Stomach (tissue), 8 donors: ENCODE measurements at regions not wholly inside any gene's neighbourhood (a gene's known extent, or its start where the extent isn't known, plus 50 kb on each side); places are given as distances from the start of the nearest gene placed in this dataset.

Experiments used
- DNase-seq, 2 donors: peaks; one replicate each; pipeline versions ENCODE4 v3.0.0 to v3.0.0-alpha.2; 2013 to 2019
- H3K27ac ChIP-seq, 5 donors: fragments of 200-600 bp in 4 of 5; sonication (generic) in 4 of 5; one replicate each; pipeline ENCODE4 v1.5.1; 2013 to 2019; ENCODE audit warnings: mild to moderate bottlenecking in 1 of 5, moderate library complexity in 1 of 5
- H3K27me3 ChIP-seq, 3 donors: fragments of 200-600 bp; sonication (generic); one replicate each; pipeline ENCODE4 v1.5.1; 2017 to 2019; ENCODE audit warnings: mixed run types in 1 of 3
- H3K36me3 ChIP-seq, 4 donors: fragments of 200-600 bp; sonication (generic); 1 replicate in 3 of 4; 2 replicates in 1 of 4; pipeline ENCODE4 v1.5.1; 2016 to 2019
- H3K4me1 ChIP-seq, 4 donors: fragments of 200-600 bp; sonication (generic); one replicate each; pipeline ENCODE4 v1.5.1; 2016 to 2019
- H3K4me3 ChIP-seq, 4 donors: fragments of 200-600 bp; sonication (generic) in 3 of 4; one replicate each; pipeline ENCODE4 v1.5.1; 2016 to 2019; ENCODE audit warnings: mild to moderate bottlenecking in 1 of 4
- H3K9me3 ChIP-seq, 4 donors: fragments of 200-600 bp; sonication (generic); one replicate each; pipeline ENCODE4 v1.5.1; 2016 to 2019
- EP300 ChIP-seq: sonication (generic); formaldehyde crosslinking; IDR thresholded peaks from one replicate; pipeline ENCODE4 v1.6.1; 2017; ENCODE audit warnings: antibody characterized with exemption
- POLR2A ChIP-seq, 4 donors: fragments of 450-650 bp; IDR thresholded peaks; one replicate each; pipeline ENCODE4 v1.6.1; 2016; ENCODE audit warnings: antibody characterized with exemption in 4 of 4, control low read depth in 2 of 4, mild to moderate bottlenecking in 1 of 4, moderate library complexity in 1 of 4
- POLR2AphosphoS5 ChIP-seq, 3 donors: sonication (generic); formaldehyde crosslinking; IDR thresholded peaks; one replicate each; pipeline ENCODE4 v1.6.1; 2016; ENCODE audit warnings: antibody characterized with exemption in 3 of 3
- WGBS, 5 donors: extraction: QIAGEN DNeasy Blood & Tissue Kit in 3 of 5; methylation state at CpG; one replicate each; pipeline versions ENCODE4 v1.1.5 to v1.1.7; 2013 to 2018; 5-methylcytosine and 5-hydroxymethylcytosine counted together
- intact Hi-C: fragments of 100-400 bp; cut with DNase I; formaldehyde crosslinking; loops from one replicate; pipeline ENCODE4 v1.15.1; 2023; ENCODE audit warnings: low total_unique reads
- TF ChIP-seq, protein P1 (sequence below), 7 experiments: fragments of 450-650 bp in 4 of 7; fragments of 200-600 bp in 3 of 7; sonication (generic) in 3 of 7; IDR thresholded peaks; one replicate each; pipeline ENCODE4 v1.5.1; 2016 to 2019; ENCODE audit warnings: antibody characterized with exemption in 7 of 7, control low read depth in 2 of 7, mild to moderate bottlenecking in 1 of 7
- donor health status: healthy with polysubstance abuse.
- donor health status: Bipolar disorder and iron deficiency.
- donor health status: healthy.

- Histone ChIP-seq H3K4me1 (no peaks in the 10 kb centered on the region), H3K36me3 (no peaks in the 10 kb centered on the region), H3K27me3 (no peaks in the 10 kb centered on the region), H3K9me3 (peaks cover 0 to 5% (median 0%) of the 10 kb centered on the region in 4 donors), H3K4me3 (no peak overlapping the region), H3K27ac (no peak overlapping the region)
- intact Hi-C loops, result no loop called here
- no peak for DNase-seq
- TF ChIP-seq POLR2AphosphoS5 (IDR thresholded peaks at IDR 0.05), result no peak
- WGBS, 5 donors, result 72 to 92% (median 82%) methylated on average over 4 of the region's 4 CpGs
Measured at GRCh38 chr2:122545821-122546220, 790.4 kb downstream of the TSN start.

DNA sequence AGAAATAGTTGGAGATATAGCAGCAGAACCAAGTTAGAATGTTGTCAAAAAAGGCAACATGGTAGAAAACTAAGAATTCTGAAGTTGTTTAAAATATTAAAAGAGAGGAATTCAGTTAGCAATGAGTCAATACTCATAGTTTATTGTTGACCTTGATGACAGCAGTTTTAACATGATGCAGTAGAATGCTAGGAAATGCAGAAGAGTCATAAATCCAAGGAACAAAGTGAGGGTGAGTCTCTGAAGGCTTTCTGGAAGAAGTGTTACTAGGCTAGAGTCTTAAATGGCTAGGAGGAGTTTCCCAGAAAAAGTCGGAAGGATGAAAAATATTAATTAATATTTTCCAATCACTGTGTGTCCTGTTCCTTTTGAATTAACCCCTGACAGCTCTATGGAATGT lies 807.3 kb downstream of the TSN start:
- no peaks in the 10 kb centered on the region for H3K9me3 ChIP-seq
- no peak for DNase-seq
- H3K4me3 ChIP-seq, result no peak overlapping the region
- TF ChIP-seq, protein P1, sequence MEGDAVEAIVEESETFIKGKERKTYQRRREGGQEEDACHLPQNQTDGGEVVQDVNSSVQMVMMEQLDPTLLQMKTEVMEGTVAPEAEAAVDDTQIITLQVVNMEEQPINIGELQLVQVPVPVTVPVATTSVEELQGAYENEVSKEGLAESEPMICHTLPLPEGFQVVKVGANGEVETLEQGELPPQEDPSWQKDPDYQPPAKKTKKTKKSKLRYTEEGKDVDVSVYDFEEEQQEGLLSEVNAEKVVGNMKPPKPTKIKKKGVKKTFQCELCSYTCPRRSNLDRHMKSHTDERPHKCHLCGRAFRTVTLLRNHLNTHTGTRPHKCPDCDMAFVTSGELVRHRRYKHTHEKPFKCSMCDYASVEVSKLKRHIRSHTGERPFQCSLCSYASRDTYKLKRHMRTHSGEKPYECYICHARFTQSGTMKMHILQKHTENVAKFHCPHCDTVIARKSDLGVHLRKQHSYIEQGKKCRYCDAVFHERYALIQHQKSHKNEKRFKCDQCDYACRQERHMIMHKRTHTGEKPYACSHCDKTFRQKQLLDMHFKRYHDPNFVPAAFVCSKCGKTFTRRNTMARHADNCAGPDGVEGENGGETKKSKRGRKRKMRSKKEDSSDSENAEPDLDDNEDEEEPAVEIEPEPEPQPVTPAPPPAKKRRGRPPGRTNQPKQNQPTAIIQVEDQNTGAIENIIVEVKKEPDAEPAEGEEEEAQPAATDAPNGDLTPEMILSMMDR (IDR thresholded peaks at IDR 0.05), result no peak
- TF ChIP-seq EP300 (no peak), POLR2A (IDR thresholded peaks at IDR 0.05) (no peak), POLR2AphosphoS5 (IDR thresholded peaks at IDR 0.05) (no peak)
- intact Hi-C loops, result no loop called here
- H3K4me1 ChIP-seq, result no peaks in the 10 kb centered on the region
- 41 to 61% (median 49%) methylated on average over 1 of the region's 1 CpG for WGBS, 5 donors
- no peaks in the 10 kb centered on the region for H3K36me3 ChIP-seq
- H3K27me3 ChIP-seq, result no peaks in the 10 kb centered on the region
- no peak overlapping the region for H3K27ac ChIP-seq

DNA sequence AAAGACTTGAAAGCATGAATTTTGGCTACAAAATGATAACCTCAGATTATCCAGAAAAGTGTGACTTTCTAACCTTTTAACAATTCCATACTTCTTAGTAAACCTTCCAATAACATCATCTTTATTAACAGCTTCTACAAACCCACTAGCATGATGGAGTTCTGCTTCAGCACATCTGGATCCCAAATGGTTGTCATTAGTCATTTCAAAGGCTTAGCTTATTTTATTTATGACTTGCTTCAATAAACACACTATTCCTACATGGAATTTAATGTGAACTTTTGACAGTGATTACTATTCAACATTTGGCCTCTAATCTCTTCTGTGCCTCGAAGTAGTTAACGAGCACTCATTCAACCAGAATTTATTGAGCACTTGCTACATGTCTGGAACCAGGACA lies 808.3 kb downstream of the TSN start:
- Histone ChIP-seq H3K27me3 (no peaks in the 10 kb centered on the region), H3K27ac (no peak overlapping the region), H3K4me1 (no peaks in the 10 kb centered on the region), H3K36me3 (no peaks in the 10 kb centered on the region), H3K9me3 (no peaks in the 10 kb centered on the region), H3K4me3 (no peak overlapping the region)
- intact Hi-C loops, result no loop called here
- TF ChIP-seq, protein P1 (IDR thresholded peaks at IDR 0.05), result no peak
- no peak for TF ChIP-seq POLR2A (IDR thresholded peaks at IDR 0.05)
- no peak for TF ChIP-seq EP300
- TF ChIP-seq POLR2AphosphoS5 (IDR thresholded peaks at IDR 0.05), result no peak
- no peak for DNase-seq
- WGBS, 5 donors, result 58 to 80% (median 70%) methylated on average over 2 of the region's 2 CpGs

DNA sequence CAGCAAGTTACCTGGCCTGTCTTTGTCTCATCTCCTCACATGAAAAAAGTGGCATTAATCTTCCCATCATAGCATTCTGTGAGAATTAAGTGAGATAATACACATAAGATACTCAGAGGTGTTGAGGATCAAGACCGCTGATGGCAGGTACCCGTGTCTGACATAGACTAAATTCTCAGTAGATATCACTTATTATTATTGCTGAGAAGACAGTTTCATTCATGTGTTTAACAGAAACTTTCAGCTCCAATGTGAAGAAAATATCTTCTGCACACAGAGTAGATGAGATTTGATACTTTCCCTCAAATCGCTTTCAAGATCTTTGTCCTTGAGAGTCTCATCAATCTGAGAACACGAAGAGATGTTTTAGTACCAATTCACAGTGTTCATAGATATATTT lies 809.4 kb downstream of the TSN start:
- H3K4me3 ChIP-seq, result no peak overlapping the region
- H3K27me3 ChIP-seq, result no peaks in the 10 kb centered on the region
- TF ChIP-seq EP300, result no peak
- H3K4me1 ChIP-seq, result no peaks in the 10 kb centered on the region
- WGBS, 5 donors, result 90 to 97% (median 95%) methylated on average over 4 of the region's 4 CpGs
- no peaks in the 10 kb centered on the region for H3K9me3 ChIP-seq
- H3K36me3 ChIP-seq, result no peaks in the 10 kb centered on the region
- intact Hi-C loops, result no loop called here
- no peak for DNase-seq
- no peak overlapping the region for H3K27ac ChIP-seq

- H3K4me3 ChIP-seq, result no peak overlapping the region
- intact Hi-C loops, result no loop called here
- DNase-seq, result no peak
- H3K27me3 ChIP-seq, result no peaks in the 10 kb centered on the region
- no peak overlapping the region for H3K27ac ChIP-seq
- WGBS, 5 donors, result 0 to 86% (median 29%) methylated on average over 1 of the region's 1 CpG
- H3K36me3 ChIP-seq, result no peaks in the 10 kb centered on the region
- H3K4me1 ChIP-seq, result no peaks in the 10 kb centered on the region
- TF ChIP-seq POLR2AphosphoS5 (IDR thresholded peaks at IDR 0.05) (no peak), POLR2A (IDR thresholded peaks at IDR 0.05) (no peak), EP300 (no peak)
- TF ChIP-seq, protein P1 (IDR thresholded peaks at IDR 0.05), result no peak
- H3K9me3 ChIP-seq, result peaks cover 0 to under 1% (median under 1%) of the 10 kb centered on the region in 4 donors
Measured at GRCh38 chr2:122565364-122565763, 809.9 kb downstream of the TSN start.
